Heart left ventricle (tissue), 13 donors: ENCODE measurements at regions not wholly inside any gene's neighbourhood (a gene's known extent, or its start where the extent isn't known, plus 50 kb on each side); places are given as distances from the start of the nearest gene placed in this dataset.

Experiments
- CTCF ChIP-seq, 12 donors: fragments of 200-600 bp; sonication (generic) in 4 of 12; IDR thresholded peaks; one replicate each; pipeline versions ENCODE4 v1.5.0 to v1.8.0; 2018 to 2022; ENCODE audit warnings: antibody characterized with exemption in 12 of 12, mild to moderate bottlenecking in 5 of 12
- POLR2A ChIP-seq, 2 donors: fragments of 450-650 bp; IDR thresholded peaks; one replicate each; pipeline ENCODE4 v1.6.1; 2017; ENCODE audit warnings: antibody characterized with exemption in 2 of 2, mild to moderate bottlenecking in 2 of 2, moderate library complexity in 2 of 2
- donor health status: ischemic (EF 13 %, LVEDD 7.1; RV severe dilation, severe dysfunction).
- donor health status: DM: no; HTN: yes; CAD: no.
- donor health status: DM: no; HTN: no; CAD: no.
- donor health status: ischemic (EF 25% LVEDD 6.9; RV normal size, moderate dysfunction).
- donor health status: ischemic (EF 25% LVEDD 5.7; RV mildly dilated, moderate dysfunction).
- donor health status: ischemic (EF 35%, LVEDD 5.7; RV mildly dilated, moderate dysfunction).
- donor health status: nonischemic (EF 11% LVEDD 7.7; RV severe dilation, severe dysfunction).
- donor health status: DM: yes; HTN: yes; CAD: no.
- donor health status: PGD.
- donor health status: ischemic (EF 29% LVEDD 5.4; RV normal size, mild dysfunction).
- donor health status: nonischemic (EF 23%, LVEDD 6.1; RV moderate dilation, normal function).

DNA sequence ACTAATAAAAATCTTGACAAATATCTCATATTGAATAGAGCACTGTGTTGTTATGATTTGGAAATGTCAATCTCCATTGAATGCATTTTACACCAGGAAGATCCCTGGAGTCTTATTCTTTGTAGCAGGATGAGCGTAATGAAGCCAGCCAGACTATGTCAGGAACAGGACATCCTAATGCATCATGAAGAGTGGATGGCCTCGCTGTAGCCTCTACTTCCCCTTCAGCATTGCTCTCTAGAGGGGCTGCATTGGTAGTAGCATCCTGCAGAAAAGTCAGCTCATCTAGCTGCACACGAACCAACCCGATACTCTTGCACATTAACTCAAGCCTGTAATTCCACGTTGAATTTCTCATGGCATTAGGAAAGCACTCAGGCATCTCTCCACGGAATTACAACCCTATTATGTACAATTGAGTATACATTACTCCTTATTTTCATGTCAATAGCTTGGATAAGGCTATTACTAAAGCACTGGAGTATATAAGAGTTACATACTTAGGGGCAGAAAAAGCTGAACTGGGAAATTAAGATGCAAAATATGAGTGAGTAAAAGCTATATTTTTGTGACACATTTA lies 76.1 kb downstream of the CMPK2 start:
- TF ChIP-seq CTCF (IDR thresholded peaks at IDR 0.05) (no peak), POLR2A (IDR thresholded peaks at IDR 0.05) (no peak)
